ENCODE measurements at regions not wholly inside any gene's neighbourhood (a gene's known extent, or its start where the extent isn't known, plus 50 kb on each side); places are given as distances from the start of the nearest gene placed in this dataset.

GRCh38 chr10:4050061-4050460 is 265.1 kb upstream of the KLF6 start:
- Histone ChIP-seq H3K27ac (replicated peaks) (peak overlapping the region; percentile 85), H3K4me1 (peaks cover 18% of the 10 kb centered on the region), H3K9me3 (replicated peaks) (no peaks in the 10 kb centered on the region), H3K36me3 (no peaks in the 10 kb centered on the region), H3K4me3 (no peak overlapping the region), H3K27me3 (ENCODE audit: low read depth) (no peaks in the 10 kb centered on the region)
- DNase-seq = no peak
- intact Hi-C loops (cut with micrococcal nuclease) = no loop called here
- TF ChIP-seq CTCF (IDR thresholded peaks at IDR 0.05; ENCODE audit: borderline replicate concordance) = no peak

- intact Hi-C loops (cut with micrococcal nuclease) = no loop called here
- H3K4me3 ChIP-seq = no peak overlapping the region
- no peak for DNase-seq
- H3K27ac ChIP-seq (replicated peaks) = no peak overlapping the region
- peaks cover 18% of the 10 kb centered on the region for H3K4me1 ChIP-seq
- H3K36me3 ChIP-seq = no peaks in the 10 kb centered on the region
- no peaks in the 10 kb centered on the region for H3K9me3 ChIP-seq (replicated peaks)
- TF ChIP-seq CTCF (IDR thresholded peaks at IDR 0.05; ENCODE audit: borderline replicate concordance) = no peak
- H3K27me3 ChIP-seq (ENCODE audit: low read depth) = no peaks in the 10 kb centered on the region
Measured at GRCh38 chr10:4049348-4049747, 264.3 kb upstream of the KLF6 start.

- Histone ChIP-seq H3K4me1 (peaks cover 18% of the 10 kb centered on the region), H3K9me3 (replicated peaks) (no peaks in the 10 kb centered on the region), H3K4me3 (no peak overlapping the region), H3K27me3 (ENCODE audit: low read depth) (no peaks in the 10 kb centered on the region), H3K27ac (replicated peaks) (no peak overlapping the region), H3K36me3 (no peaks in the 10 kb centered on the region)
- no peak for TF ChIP-seq CTCF (IDR thresholded peaks at IDR 0.05; ENCODE audit: borderline replicate concordance)
- intact Hi-C loops (cut with micrococcal nuclease) = no loop called here
- no peak for DNase-seq
Measured at GRCh38 chr10:4048236-4048864, 263.3 kb upstream of the KLF6 start.

- H3K9me3 ChIP-seq (replicated peaks) = peaks cover 11% of the 10 kb centered on the region
- H3K27ac ChIP-seq (replicated peaks) = no peak overlapping the region
- H3K4me3 ChIP-seq = no peak overlapping the region
- TF ChIP-seq CTCF (IDR thresholded peaks at IDR 0.05; ENCODE audit: borderline replicate concordance) = no peak
- H3K36me3 ChIP-seq = no peaks in the 10 kb centered on the region
- DNase-seq = no peak
- intact Hi-C loops (cut with micrococcal nuclease) = no loop called here
- peaks cover 14% of the 10 kb centered on the region for H3K4me1 ChIP-seq
- H3K27me3 ChIP-seq (ENCODE audit: low read depth) = no peaks in the 10 kb centered on the region
Measured at GRCh38 chr10:4046712-4047354, 261.8 kb upstream of the KLF6 start.

- Histone ChIP-seq H3K27me3 (ENCODE audit: low read depth) (no peaks in the 10 kb centered on the region), H3K4me1 (peaks cover 9% of the 10 kb centered on the region), H3K27ac (replicated peaks) (no peak overlapping the region), H3K36me3 (no peaks in the 10 kb centered on the region), H3K4me3 (no peak overlapping the region), H3K9me3 (replicated peaks) (peaks cover 19% of the 10 kb centered on the region)
- no peak for TF ChIP-seq CTCF (IDR thresholded peaks at IDR 0.05; ENCODE audit: borderline replicate concordance)
- no peak for DNase-seq
- intact Hi-C loops (cut with micrococcal nuclease) = no loop called here
Measured at GRCh38 chr10:4046030-4046429, 261.0 kb upstream of the KLF6 start.

All from left ventricle myocardium inferior (tissue), 1 donor.